GM12892 (cell line): ENCODE measurements at regions not wholly inside any gene's neighbourhood (a gene's known extent, or its start where the extent isn't known, plus 50 kb on each side); places are given as distances from the start of the nearest gene placed in this dataset.

Experiments
- POLR2A ChIP-seq: IDR thresholded peaks from 2 replicates; pipeline ENCODE4 v1.6.1; 2011; ENCODE audit warnings: low read depth, low read length, control low read depth
- POLR2AphosphoS5 ChIP-seq: IDR thresholded peaks from 2 replicates; pipeline ENCODE4 v1.6.1; 2011; ENCODE audit warnings: low read depth, low read length, control low read depth
- TAF1 ChIP-seq: IDR thresholded peaks from 2 replicates; pipeline ENCODE4 v1.6.1; 2011; ENCODE audit warnings: low read depth, mild to moderate bottlenecking, control low read depth, low read length, borderline replicate concordance

GRCh38 chr4:23144707-23145106 is 452.0 kb downstream of the GBA3 start:
- TF ChIP-seq POLR2A (no peak), TAF1 (no peak), POLR2AphosphoS5 (no peak)
